VCaP (cell line): ENCODE measurements at regions not wholly inside any gene's neighbourhood (a gene's known extent, or its start where the extent isn't known, plus 50 kb on each side); places are given as distances from the start of the nearest gene placed in this dataset.

ENCODE experiments used
- H3K27ac ChIP-seq: fragments of 450-650 bp; 2 replicates; pipeline ENCODE4 v1.5.1; 2017
- CTCF ChIP-seq: fragments of 450-650 bp; conservative IDR thresholded peaks from 2 replicates; pipeline ENCODE4 v1.5.1; 2017; ENCODE audit warnings: mild to moderate bottlenecking, moderate library complexity

- no peak for TF ChIP-seq CTCF
Observed at GRCh38 chr3:159191447-159191846, 389.6 kb downstream of the MFSD1 start.

GRCh38 chr3:159196359-159196758 is 394.5 kb downstream of the MFSD1 start:
- no peak overlapping the region for H3K27ac ChIP-seq
- TF ChIP-seq CTCF, result no peak

More at GRCh38 chr3:159191447-159191846, 389.6 kb downstream of the MFSD1 start:
- H3K27ac ChIP-seq, result no peak overlapping the region

- TF ChIP-seq CTCF, result no peak
Observed at GRCh38 chr3:159200176-159200575, 398.3 kb downstream of the MFSD1 start.

GRCh38 chr3:159208050-159208449 is 406.2 kb downstream of the MFSD1 start:
- TF ChIP-seq CTCF, result no peak

More at GRCh38 chr3:159200176-159200575, 398.3 kb downstream of the MFSD1 start:
- no peak overlapping the region for H3K27ac ChIP-seq

GRCh38 chr3:159209459-159209858 is 407.6 kb downstream of the MFSD1 start:
- no peak for TF ChIP-seq CTCF
- no peak overlapping the region for H3K27ac ChIP-seq

More at GRCh38 chr3:159208050-159208449, 406.2 kb downstream of the MFSD1 start:
- no peak overlapping the region for H3K27ac ChIP-seq

- TF ChIP-seq CTCF, result no peak
- H3K27ac ChIP-seq, result no peak overlapping the region
Observed at GRCh38 chr3:159210336-159210735, 408.5 kb downstream of the MFSD1 start.

- no peak for TF ChIP-seq CTCF
- H3K27ac ChIP-seq, result no peak overlapping the region
Observed at GRCh38 chr3:159216311-159216710, 414.5 kb downstream of the MFSD1 start.
